ENCODE measurements at regions not wholly inside any gene's neighbourhood (a gene's known extent, or its start where the extent isn't known, plus 50 kb on each side); places are given as distances from the start of the nearest gene placed in this dataset.

- no peak for TF ChIP-seq YY1 (IDR thresholded peaks at IDR 0.05; ENCODE audit: insufficient read depth, insufficient read length)
- no peak for TF ChIP-seq ZNF274 (IDR thresholded peaks at IDR 0.05; ENCODE audit: low read depth, low read length)
- no peak for TF ChIP-seq SUZ12 (IDR thresholded peaks at IDR 0.05; ENCODE audit: extremely low read depth, insufficient read depth, insufficient read length)
Measured at GRCh38 chr5:125505115-125505514, 758.7 kb upstream of the ZNF608 start.
